K562 (cell line): ENCODE measurements at regions not wholly inside any gene's neighbourhood (a gene's known extent, or its start where the extent isn't known, plus 50 kb on each side); places are given as distances from the start of the nearest gene placed in this dataset.

Experiments used
- ATAC-seq: fragments of 200-7000 bp; cut with Tn5 transposase; 3 replicates; pipeline ENCODE4 v1.9.1; 2020; ENCODE audit warnings: moderate library complexity
- BruUV-seq: library from RNA; stranded (reverse); fragments of 400-500 nt; replicated peaks from 2 replicates; lab custom pipeline; 2021; lab: Mats Ljungman, UMichigan
- CTCF ChIA-PET: fragments of 300-600 bp; formaldehyde crosslinking; extraction: SDS; loops from one replicate; lab custom pipeline; 2021; ENCODE audit warnings: low intra/inter-chr PET ratio; lab: Yijun Ruan, JAX
- POLR2A ChIA-PET: fragments of 300-600, 350-650 bp; sonication (Branson Sonifier 250); formaldehyde crosslinking; extraction: SDS; loops from one replicate; lab custom pipeline; 2021; ENCODE audit warnings: antibody characterized with exemption, inconsistent platforms; lab: Yijun Ruan, JAX
- DNase-seq, 4 experiments: peaks; one replicate each; pipeline versions ENCODE4 v3.0.0 to v3.0.0-alpha.2; 2011 to 2018; ENCODE audit warnings: low spot score in 3 of 4, mixed read lengths in 3 of 4; ENCODE audit errors: extremely low read depth in 1 of 4
- FAIRE-seq: peaks from 2 replicates; lab custom pipeline; 2011; peaks lifted over from hg19 to GRCh38; lab: Jason Lieb, UNC
- H2AFZ ChIP-seq: 2 replicates; pipeline ENCODE4 v1.6.0; 2011; ENCODE audit warnings: low read depth, low read length, control low read depth, inconsistent platforms
- H3K27ac ChIP-seq: fragments of 200-600 bp; 3 replicates; pipeline ENCODE4 v1.8.0; 2011; ENCODE audit warnings: low read depth, mild to moderate bottlenecking, control low read depth, inconsistent platforms, low read length, moderate library complexity, mixed read lengths; ENCODE audit errors: extremely low read depth
- H3K27me3 ChIP-seq, 2 experiments: fragments of 300-600 bp in 1 of 2; 2 replicates in 1 of 2; 3 replicates in 1 of 2; pipeline versions ENCODE4 v1.6.0 to v1.8.0; 2011; ENCODE audit warnings: inconsistent platforms in 2 of 2, low read length in 2 of 2, mild to moderate bottlenecking in 1 of 2, mixed read lengths in 1 of 2, moderate library complexity in 1 of 2; ENCODE audit not compliant: control insufficient read depth in 2 of 2, insufficient read depth in 2 of 2
- H3K36me3 ChIP-seq: fragments of 300-600 bp; 3 replicates; pipeline ENCODE4 v1.8.0; 2011; ENCODE audit warnings: mild to moderate bottlenecking, low read length, inconsistent platforms; ENCODE audit not compliant: control insufficient read depth, insufficient read depth
- H3K4me1 ChIP-seq, 2 experiments: fragments of 200-600 bp in 1 of 2; replicated peaks in 1 of 2; 2 replicates in 1 of 2; 3 replicates in 1 of 2; pipeline versions ENCODE4 v1.5.1 to v1.8.0; 2011; ENCODE audit warnings: inconsistent platforms in 2 of 2, low read length in 2 of 2, mild to moderate bottlenecking in 1 of 2, mixed read lengths in 1 of 2, moderate library complexity in 1 of 2; ENCODE audit not compliant: control insufficient read depth in 2 of 2, insufficient read depth in 2 of 2
- H3K4me2 ChIP-seq: 2 replicates; pipeline ENCODE4 v1.6.1; 2011; ENCODE audit warnings: low read length, control low read depth, inconsistent platforms, mixed read lengths; ENCODE audit not compliant: insufficient read depth
- H3K4me3 ChIP-seq: fragments of 200-600 bp; sonication (generic), shearing (Covaris generic); 2 replicates; pipeline ENCODE4 v1.5.1; 2016; ENCODE audit warnings: control low read depth, inconsistent platforms
- H3K79me2 ChIP-seq: fragments of 200-600 bp; 3 replicates; pipeline ENCODE4 v1.8.0; 2011; ENCODE audit warnings: low read length, inconsistent platforms; ENCODE audit not compliant: control insufficient read depth, insufficient read depth
- H3K9ac ChIP-seq, 2 experiments: 2 replicates each; pipeline versions ENCODE4 v1.6.0 to v1.6.1; 2011; ENCODE audit warnings: low read depth in 2 of 2, low read length in 2 of 2, control low read depth in 1 of 2, inconsistent platforms in 1 of 2, mild to moderate bottlenecking in 1 of 2, mixed read lengths in 1 of 2; ENCODE audit not compliant: insufficient read depth in 1 of 2
- H3K9me1 ChIP-seq: one replicate; pipeline ENCODE4 v1.6.0; 2011; ENCODE audit warnings: inconsistent platforms, mild to moderate bottlenecking, low read length, moderate library complexity; ENCODE audit not compliant: control insufficient read depth, insufficient read depth
- H3K9me3 ChIP-seq: replicated peaks from 2 replicates; pipeline ENCODE4 v1.5.1; 2011; ENCODE audit warnings: low read depth, low read length, inconsistent platforms; ENCODE audit not compliant: control insufficient read depth, insufficient read depth
- H4K20me1 ChIP-seq: replicated peaks from 2 replicates; pipeline ENCODE4 v1.6.1; 2011; ENCODE audit warnings: low read length, inconsistent platforms, mixed read lengths; ENCODE audit not compliant: control insufficient read depth, insufficient read depth
- GABPB2 ChIP-seq: fragments of 250-450 bp; sonication (Bioruptor Pico); conservative IDR thresholded peaks from 2 replicates; pipeline ENCODE4 v1.5.1; 2021; ENCODE audit warnings: mild to moderate bottlenecking
- MYNN ChIP-seq, 2 experiments: sonication (generic); formaldehyde crosslinking in 1 of 2; IDR thresholded peaks; 2 replicates each; pipeline versions ENCODE4 v1.5.0 to v1.6.1; 2016 to 2020; ENCODE audit warnings: antibody characterized with exemption in 1 of 2, missing genetic modification reagents in 1 of 2
- PHB ChIP-seq: fragments of 250-450 bp; sonication (Bioruptor Pico); IDR thresholded peaks from 2 replicates; pipeline ENCODE4 v1.5.0; 2021
- SIRT6 ChIP-seq: IDR thresholded peaks from one replicate; pipeline ENCODE4 v1.6.1; 2012; ENCODE audit warnings: low read depth, mild to moderate bottlenecking, control low read depth, inconsistent platforms, low read length, moderate library complexity
- ZKSCAN1 ChIP-seq: fragments of 150-350 bp; IDR thresholded peaks from 2 replicates; pipeline ENCODE4 v1.6.1; 2016; ENCODE audit warnings: low read depth, low read length
- ZNF740 ChIP-seq, 3 experiments: fragments of 200-800 bp in 1 of 3; sonication (Bioruptor generic) in 1 of 3; sonication (generic) in 1 of 3; formaldehyde crosslinking in 1 of 3; IDR thresholded peaks; 2 replicates each; pipeline versions ENCODE4 v1.6.1 to v1.8.0; 2016 to 2022; ENCODE audit warnings: mild to moderate bottlenecking in 2 of 3, missing compliant biosample characterization in 2 of 3, missing genetic modification characterization in 2 of 3, missing genetic modification reagents in 1 of 3
- WGBS: fragments of 100-300 bp; shearing (Covaris generic); methylation state at CpG from one replicate; pipeline ENCODE4 v1.1.6; 2016; ENCODE audit warnings: low coverage, mixed read lengths; ENCODE audit not compliant: insufficient coverage; ENCODE audit errors: missing lambda C conversion rate; 5-methylcytosine and 5-hydroxymethylcytosine counted together
- in situ Hi-C: fragments of 300-500 bp; cut with MboI; formaldehyde crosslinking; loops from 4 replicates; pipeline ENCODE4 v1.15.0; 2018; ENCODE audit warnings: inconsistent platforms, mixed read lengths
- intact Hi-C: fragments of 100-400 bp; cut with micrococcal nuclease; formaldehyde crosslinking; loops from 2 replicates; pipeline ENCODE4 v1.14.2; 2022
- TF ChIP-seq, protein P1 (sequence below), 2 experiments: IDR thresholded peaks; 2 replicates each; pipeline ENCODE4 v1.6.1; 2011; ENCODE audit warnings: borderline replicate concordance in 1 of 2, control low read depth in 1 of 2, low read depth in 1 of 2, low read length in 1 of 2, mild to moderate bottlenecking in 1 of 2, mixed read lengths in 1 of 2, moderate library complexity in 1 of 2; ENCODE audit not compliant: insufficient read depth in 1 of 2, insufficient read length in 1 of 2, poor library complexity in 1 of 2, severe bottlenecking in 1 of 2; ENCODE audit errors: extremely low read depth in 1 of 2
- TF ChIP-seq, protein P2 (sequence below), 2 experiments: fragments of 450-650 bp; IDR thresholded peaks; 2 replicates each; pipeline ENCODE4 v1.6.1; 2016; ENCODE audit warnings: mild to moderate bottlenecking in 2 of 2, borderline replicate concordance in 1 of 2, low read depth in 1 of 2, moderate library complexity in 1 of 2

- no peaks in the 10 kb centered on the region for H3K36me3 ChIP-seq
- no peaks in the 10 kb centered on the region; a peak in 1 of 5 replicates for H3K27me3 ChIP-seq
- POLR2A ChIA-PET: no interaction called here
- DNase-seq: no peak
- no TSS peak for BruUV-seq
- H3K9me1 ChIP-seq: no peaks in the 10 kb centered on the region
- 0% methylated on average over 3 of the region's 3 CpGs for WGBS
- TF ChIP-seq, protein P1, sequence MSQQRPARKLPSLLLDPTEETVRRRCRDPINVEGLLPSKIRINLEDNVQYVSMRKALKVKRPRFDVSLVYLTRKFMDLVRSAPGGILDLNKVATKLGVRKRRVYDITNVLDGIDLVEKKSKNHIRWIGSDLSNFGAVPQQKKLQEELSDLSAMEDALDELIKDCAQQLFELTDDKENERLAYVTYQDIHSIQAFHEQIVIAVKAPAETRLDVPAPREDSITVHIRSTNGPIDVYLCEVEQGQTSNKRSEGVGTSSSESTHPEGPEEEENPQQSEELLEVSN (IDR thresholded peaks at IDR 0.05; ENCODE audit: borderline replicate concordance in 1 of 2, extremely low read depth in 1 of 2, insufficient read depth in 1 of 2, insufficient read length in 1 of 2, low read depth in 1 of 2, low read length in 1 of 2, poor library complexity in 1 of 2, severe bottlenecking in 1 of 2): no peak
- no peak for TF ChIP-seq MYNN (IDR thresholded peaks at IDR 0.05)
- TF ChIP-seq MYNN (CRISPR knock-in tag; IDR thresholded peaks at IDR 0.05): no peak
- TF ChIP-seq SIRT6: no peak
- no peak for TF ChIP-seq ZKSCAN1
- TF ChIP-seq, protein P2, sequence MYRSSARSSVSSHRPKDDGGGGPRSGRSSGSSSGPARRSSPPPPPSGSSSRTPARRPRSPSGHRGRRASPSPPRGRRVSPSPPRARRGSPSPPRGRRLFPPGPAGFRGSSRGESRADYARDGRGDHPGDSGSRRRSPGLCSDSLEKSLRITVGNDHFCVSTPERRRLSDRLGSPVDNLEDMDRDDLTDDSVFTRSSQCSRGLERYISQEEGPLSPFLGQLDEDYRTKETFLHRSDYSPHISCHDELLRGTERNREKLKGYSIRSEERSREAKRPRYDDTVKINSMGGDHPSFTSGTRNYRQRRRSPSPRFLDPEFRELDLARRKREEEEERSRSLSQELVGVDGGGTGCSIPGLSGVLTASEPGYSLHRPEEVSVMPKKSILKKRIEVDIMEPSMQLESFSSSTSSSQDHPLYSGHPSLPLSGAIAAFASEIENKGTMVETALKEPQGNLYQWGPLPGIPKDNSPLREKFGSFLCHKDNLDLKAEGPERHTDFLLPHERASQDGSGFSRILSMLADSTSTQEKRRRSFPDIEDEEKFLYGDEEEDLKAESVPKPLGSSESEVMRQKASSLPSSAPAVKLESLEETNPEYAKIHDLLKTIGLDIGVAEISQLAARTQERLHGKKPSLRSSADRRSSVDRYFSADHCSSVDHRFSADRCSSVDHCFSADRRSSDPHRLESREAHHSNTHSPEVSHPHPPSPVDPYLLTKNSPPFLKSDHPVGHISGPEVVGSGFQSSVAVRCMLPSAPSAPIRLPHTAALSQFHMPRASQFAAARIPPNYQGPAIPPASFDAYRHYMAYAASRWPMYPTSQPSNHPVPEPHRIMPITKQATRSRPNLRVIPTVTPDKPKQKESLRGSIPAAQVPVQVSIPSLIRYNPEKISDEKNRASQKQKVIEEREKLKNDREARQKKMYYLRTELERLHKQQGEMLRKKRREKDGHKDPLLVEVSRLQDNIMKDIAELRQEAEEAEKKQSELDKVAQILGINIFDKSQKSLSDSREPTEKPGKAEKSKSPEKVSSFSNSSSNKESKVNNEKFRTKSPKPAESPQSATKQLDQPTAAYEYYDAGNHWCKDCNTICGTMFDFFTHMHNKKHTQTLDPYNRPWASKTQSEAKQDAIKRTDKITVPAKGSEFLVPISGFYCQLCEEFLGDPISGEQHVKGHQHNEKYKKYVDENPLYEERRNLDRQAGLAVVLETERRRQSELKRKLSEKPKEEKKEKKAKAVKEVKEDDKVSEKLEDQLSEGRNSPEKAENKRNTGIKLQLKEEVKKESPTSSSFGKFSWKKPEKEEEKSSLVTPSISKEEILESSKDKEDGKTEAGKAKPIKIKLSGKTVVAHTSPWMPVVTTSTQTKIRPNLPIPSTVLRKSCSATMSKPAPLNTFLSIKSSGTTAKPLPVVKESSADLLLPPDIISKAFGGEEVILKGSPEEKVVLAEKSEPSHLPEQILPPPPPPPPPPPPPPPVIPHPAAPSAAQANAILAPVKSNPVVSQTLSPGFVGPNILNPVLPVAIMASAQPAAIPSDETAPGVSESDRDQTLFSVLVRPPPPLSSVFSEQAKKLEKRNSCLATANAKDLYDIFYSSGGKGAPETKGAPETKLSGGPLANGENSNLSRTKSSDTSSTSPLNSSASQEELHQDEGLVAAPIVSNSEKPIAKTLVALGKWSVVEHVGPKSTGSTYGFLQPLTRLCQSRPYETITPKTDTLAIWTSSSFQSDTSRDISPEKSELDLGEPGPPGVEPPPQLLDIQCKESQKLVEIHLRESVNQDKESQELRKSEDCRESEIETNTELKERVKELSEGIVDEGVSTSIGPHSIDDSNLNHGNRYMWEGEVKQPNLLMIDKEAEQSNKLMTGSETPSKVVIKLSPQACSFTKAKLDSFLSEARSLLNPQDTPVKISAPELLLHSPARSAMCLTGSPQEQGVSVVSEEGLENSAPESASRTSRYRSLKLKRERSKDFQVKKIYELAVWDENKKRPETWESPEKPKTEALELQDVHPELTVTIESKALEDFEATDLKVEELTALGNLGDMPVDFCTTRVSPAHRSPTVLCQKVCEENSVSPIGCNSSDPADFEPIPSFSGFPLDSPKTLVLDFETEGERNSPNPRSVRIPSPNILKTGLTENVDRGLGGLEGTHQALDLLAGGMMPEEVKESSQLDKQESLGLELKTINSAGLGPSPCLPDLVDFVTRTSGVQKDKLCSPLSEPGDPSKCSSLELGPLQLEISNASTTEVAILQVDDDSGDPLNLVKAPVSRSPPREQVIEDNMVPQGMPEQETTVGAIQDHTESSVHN (IDR thresholded peaks at IDR 0.05; ENCODE audit: borderline replicate concordance in 1 of 2, low read depth in 1 of 2): no peak
- TF ChIP-seq ZNF740 (CRISPR knock-in tag; IDR thresholded peaks at IDR 0.05): no peak
- no peak for TF ChIP-seq ZNF740 (tag; IDR thresholded peaks at IDR 0.05)
- TF ChIP-seq GABPB2: no peak
- no peak for TF ChIP-seq PHB (CRISPR knock-in tag)
- no peak overlapping the region for H2AFZ ChIP-seq
- peaks cover 16% of the 10 kb centered on the region for H3K9me3 ChIP-seq
- in situ Hi-C loops: no loop called here
- no peaks in the 10 kb centered on the region for H3K4me1 ChIP-seq
- CTCF ChIA-PET: no interaction called here
- no peaks in the 10 kb centered on the region for H4K20me1 ChIP-seq
- no peak overlapping the region for H3K4me2 ChIP-seq
- H3K4me3 ChIP-seq: no peak overlapping the region
- intact Hi-C loops: no loop called here
- no peaks in the 10 kb centered on the region for H3K79me2 ChIP-seq
- no peak for FAIRE-seq
- no peak overlapping the region for H3K9ac ChIP-seq
- ATAC-seq: no peak
- H3K27ac ChIP-seq: no peak overlapping the region
Observed at GRCh38 chr18:39806525-39806924, 2148.5 kb upstream of the PIK3C3 start.
